ENCODE measurements at regions not wholly inside any gene's neighbourhood (a gene's known extent, or its start where the extent isn't known, plus 50 kb on each side); places are given as distances from the start of the nearest gene placed in this dataset.

- TF ChIP-seq CTCF (IDR thresholded peaks at IDR 0.05; ENCODE audit: low read depth, low read length, missing input control) (no peak), EGR1 (IDR thresholded peaks at IDR 0.05; ENCODE audit: low read depth in 2 of 2) (no peak), REST (IDR thresholded peaks at IDR 0.05) (no peak), ATF3 (IDR thresholded peaks at IDR 0.05) (no peak), TAF1 (conservative IDR thresholded peaks at IDR 0.05) (no peak), JUND (IDR thresholded peaks at IDR 0.05) (no peak), YY1 (IDR thresholded peaks at IDR 0.05) (no peak), RAD21 (IDR thresholded peaks at IDR 0.05) (no peak), RXRA (IDR thresholded peaks at IDR 0.05) (no peak), MAX (IDR thresholded peaks at IDR 0.05) (no peak), NR2F2 (IDR thresholded peaks at IDR 0.05) (no peak), GABPA (IDR thresholded peaks at IDR 0.05 in 1 of 2, conservative IDR thresholded peaks at IDR 0.05 in 1 of 2) (no peak)
These were observed 147.5 kb upstream of the FKBP1C start for GRCh38 chr6:63063631-63064271.
